Left ventricle myocardium inferior (tissue), 1 donor: ENCODE measurements at regions not wholly inside any gene's neighbourhood (a gene's known extent, or its start where the extent isn't known, plus 50 kb on each side); places are given as distances from the start of the nearest gene placed in this dataset.

Experiments
- DNase-seq: peaks from one replicate; pipeline ENCODE4 v3.0.0-alpha.2; 2020
- H3K27ac ChIP-seq: fragments of 200-600 bp; replicated peaks from 2 replicates; pipeline ENCODE4 v1.8.0; 2021
- H3K27me3 ChIP-seq: fragments of 200-600 bp; 2 replicates; pipeline ENCODE4 v1.8.0; 2021; ENCODE audit warnings: low read depth
- H3K36me3 ChIP-seq: fragments of 200-600 bp; 2 replicates; pipeline ENCODE4 v1.8.0; 2021
- H3K4me1 ChIP-seq: fragments of 200-600 bp; 2 replicates; pipeline ENCODE4 v1.8.0; 2021
- H3K4me3 ChIP-seq: fragments of 200-600 bp; 2 replicates; pipeline ENCODE4 v1.8.0; 2021; ENCODE audit warnings: mild to moderate bottlenecking, moderate library complexity
- H3K9me3 ChIP-seq: fragments of 200-600 bp; replicated peaks from 2 replicates; pipeline ENCODE4 v1.8.0; 2021
- intact Hi-C: fragments of 100-400 bp; cut with micrococcal nuclease; formaldehyde crosslinking; loops from one replicate; pipeline ENCODE4 v1.11.0; 2022
- TF ChIP-seq, protein P1 (sequence below): fragments of 200-600 bp; IDR thresholded peaks from 2 replicates; pipeline ENCODE4 v1.8.0; 2021; ENCODE audit warnings: antibody characterized with exemption, mild to moderate bottlenecking, borderline replicate concordance
- donor health status: DM: no; HTN: yes; CAD: no; lungs with severe emphysema.

DNA sequence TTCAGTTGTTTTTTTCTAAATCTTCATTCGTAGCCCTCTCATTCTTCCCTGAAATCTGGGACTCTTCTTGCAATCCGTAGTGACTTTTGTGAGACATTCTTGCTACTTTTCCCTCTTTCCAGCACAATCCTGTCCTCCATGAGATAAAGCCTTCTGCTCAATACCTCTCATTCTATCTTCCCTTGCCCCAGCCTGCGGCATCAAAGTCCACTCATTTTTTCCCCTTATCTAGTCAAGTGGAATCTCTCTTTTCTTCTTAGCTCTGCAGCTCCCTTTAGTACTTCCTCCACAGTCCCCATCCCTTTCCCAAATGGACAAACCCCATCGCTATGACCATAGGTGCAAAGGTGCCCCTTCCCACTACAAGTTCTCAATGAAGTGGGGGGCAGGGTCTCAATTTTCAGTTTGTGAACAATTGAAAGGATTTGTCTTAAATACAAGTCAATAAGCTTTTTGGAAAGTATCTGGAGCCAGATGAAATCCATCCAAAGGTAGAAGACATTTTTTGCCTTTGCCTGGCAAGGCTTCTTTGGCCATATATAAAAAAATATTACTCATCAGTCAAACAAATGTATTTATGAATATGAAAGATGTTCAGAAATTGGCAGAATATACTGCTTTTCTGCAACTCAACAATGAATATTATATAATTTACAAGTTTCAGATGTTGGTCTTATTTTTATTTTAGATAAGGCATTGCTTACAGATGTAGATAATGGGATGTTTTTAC lies 179.4 kb downstream of the SNAPC1 start:
- TF ChIP-seq, protein P1, sequence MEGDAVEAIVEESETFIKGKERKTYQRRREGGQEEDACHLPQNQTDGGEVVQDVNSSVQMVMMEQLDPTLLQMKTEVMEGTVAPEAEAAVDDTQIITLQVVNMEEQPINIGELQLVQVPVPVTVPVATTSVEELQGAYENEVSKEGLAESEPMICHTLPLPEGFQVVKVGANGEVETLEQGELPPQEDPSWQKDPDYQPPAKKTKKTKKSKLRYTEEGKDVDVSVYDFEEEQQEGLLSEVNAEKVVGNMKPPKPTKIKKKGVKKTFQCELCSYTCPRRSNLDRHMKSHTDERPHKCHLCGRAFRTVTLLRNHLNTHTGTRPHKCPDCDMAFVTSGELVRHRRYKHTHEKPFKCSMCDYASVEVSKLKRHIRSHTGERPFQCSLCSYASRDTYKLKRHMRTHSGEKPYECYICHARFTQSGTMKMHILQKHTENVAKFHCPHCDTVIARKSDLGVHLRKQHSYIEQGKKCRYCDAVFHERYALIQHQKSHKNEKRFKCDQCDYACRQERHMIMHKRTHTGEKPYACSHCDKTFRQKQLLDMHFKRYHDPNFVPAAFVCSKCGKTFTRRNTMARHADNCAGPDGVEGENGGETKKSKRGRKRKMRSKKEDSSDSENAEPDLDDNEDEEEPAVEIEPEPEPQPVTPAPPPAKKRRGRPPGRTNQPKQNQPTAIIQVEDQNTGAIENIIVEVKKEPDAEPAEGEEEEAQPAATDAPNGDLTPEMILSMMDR = no peak
- H3K9me3 ChIP-seq = peaks cover 14% of the 10 kb centered on the region
- no peak overlapping the region for H3K27ac ChIP-seq
- no peak for DNase-seq
- no peak overlapping the region for H3K4me3 ChIP-seq
- H3K27me3 ChIP-seq = peaks cover 31% of the 10 kb centered on the region
- intact Hi-C loops = no loop called here
- H3K4me1 ChIP-seq = no peaks in the 10 kb centered on the region
- H3K36me3 ChIP-seq = no peaks in the 10 kb centered on the region

DNA sequence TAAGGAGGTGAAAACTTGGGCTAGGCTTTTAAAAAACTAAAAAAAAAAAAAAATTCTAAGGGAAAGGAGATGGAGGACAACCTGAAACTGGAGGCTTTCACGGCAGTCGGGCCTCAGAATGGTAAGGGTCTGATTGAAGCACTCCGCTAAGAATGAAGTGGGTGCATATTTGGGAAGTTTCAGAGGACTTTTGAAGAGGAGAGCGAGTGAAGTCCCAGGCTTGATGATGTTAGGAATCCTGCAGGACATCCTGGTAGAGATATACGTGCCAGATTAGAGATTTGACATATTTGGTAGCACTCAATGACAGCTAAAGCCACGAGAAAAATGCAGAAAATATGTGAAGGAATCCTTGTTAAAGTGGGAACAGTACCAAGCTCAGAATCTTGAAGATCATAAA lies 186.2 kb downstream of the SNAPC1 start:
- TF ChIP-seq, protein P1 = no peak
- Histone ChIP-seq H3K4me1 (no peaks in the 10 kb centered on the region), H3K27ac (no peak overlapping the region), H3K9me3 (peaks cover 14% of the 10 kb centered on the region), H3K4me3 (no peak overlapping the region), H3K36me3 (no peaks in the 10 kb centered on the region), H3K27me3 (no peaks in the 10 kb centered on the region)
- no peak for DNase-seq
- intact Hi-C loops = no loop called here

DNA sequence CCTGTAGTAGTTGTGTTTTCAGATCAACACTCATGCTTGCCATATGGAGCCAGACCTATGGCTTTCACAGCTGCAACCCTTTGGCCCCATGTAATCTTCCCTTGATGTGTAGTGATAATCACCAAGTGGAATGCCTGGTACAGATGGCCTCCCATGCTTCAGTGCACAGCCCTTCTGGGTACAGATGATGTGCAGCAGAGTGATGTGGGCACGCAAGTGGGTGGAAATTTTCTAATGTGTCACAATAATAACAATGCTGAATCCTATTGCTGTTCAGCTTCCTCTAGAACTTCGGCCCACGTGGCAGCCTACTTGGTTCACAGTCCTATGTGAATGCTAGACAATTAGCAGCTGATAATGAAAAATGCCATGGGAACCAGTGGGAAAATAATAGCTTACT lies 188.1 kb downstream of the SNAPC1 start:
- TF ChIP-seq, protein P1 = no peak
- Histone ChIP-seq H3K9me3 (peaks cover 5% of the 10 kb centered on the region), H3K27me3 (no peaks in the 10 kb centered on the region), H3K4me1 (no peaks in the 10 kb centered on the region), H3K4me3 (no peak overlapping the region), H3K36me3 (no peaks in the 10 kb centered on the region), H3K27ac (no peak overlapping the region)
- DNase-seq = no peak
- intact Hi-C loops = no loop called here

DNA sequence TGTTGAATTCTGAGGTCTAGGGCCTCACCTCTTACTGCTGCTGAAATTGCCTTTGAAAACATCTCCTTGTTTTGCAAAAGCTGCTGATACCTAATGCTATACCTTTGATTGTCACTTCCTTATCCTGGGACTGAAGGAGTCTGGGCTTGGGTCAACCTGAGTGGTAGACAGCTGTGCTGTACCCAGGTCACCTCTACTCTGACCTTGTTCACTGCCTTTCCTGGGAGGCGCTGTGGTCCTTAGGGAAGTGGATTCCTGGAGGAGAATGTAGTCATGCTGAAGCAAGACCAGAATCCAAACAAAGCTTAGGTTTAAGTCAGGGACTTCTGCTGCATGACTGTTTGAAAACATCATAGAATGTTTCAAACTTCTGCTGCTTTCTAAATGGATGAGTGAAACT lies 191.4 kb downstream of the SNAPC1 start:
- no peak for DNase-seq
- Histone ChIP-seq H3K4me3 (no peak overlapping the region), H3K4me1 (no peaks in the 10 kb centered on the region), H3K9me3 (peaks cover 29% of the 10 kb centered on the region), H3K27me3 (no peaks in the 10 kb centered on the region), H3K27ac (no peak overlapping the region), H3K36me3 (no peaks in the 10 kb centered on the region)
- intact Hi-C loops = no loop called here
- TF ChIP-seq, protein P1 = no peak

DNA sequence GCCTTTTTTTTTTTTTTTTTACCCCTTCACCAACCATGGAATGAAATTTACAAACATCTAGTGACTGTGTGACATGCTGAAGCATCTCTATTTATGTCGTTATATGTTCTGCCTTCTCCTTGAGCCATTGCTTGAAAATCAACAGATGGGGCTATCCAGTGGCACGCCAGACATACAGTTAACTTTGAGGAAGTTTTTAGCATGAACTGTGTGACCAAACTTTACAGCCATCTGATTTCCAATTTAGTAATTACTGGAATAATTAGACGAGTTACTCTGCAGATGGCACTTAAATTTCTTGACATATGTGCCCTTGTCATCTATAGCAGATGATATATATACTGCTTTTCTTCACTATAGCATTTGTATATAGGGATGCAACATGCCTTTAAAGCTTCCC lies 192.1 kb downstream of the SNAPC1 start:
- no peaks in the 10 kb centered on the region for H3K4me1 ChIP-seq
- DNase-seq = no peak
- H3K27me3 ChIP-seq = no peaks in the 10 kb centered on the region
- H3K27ac ChIP-seq = no peak overlapping the region
- H3K4me3 ChIP-seq = no peak overlapping the region
- intact Hi-C loops = no loop called here
- H3K36me3 ChIP-seq = no peaks in the 10 kb centered on the region
- peaks cover 29% of the 10 kb centered on the region for H3K9me3 ChIP-seq
- TF ChIP-seq, protein P1 = no peak

DNA sequence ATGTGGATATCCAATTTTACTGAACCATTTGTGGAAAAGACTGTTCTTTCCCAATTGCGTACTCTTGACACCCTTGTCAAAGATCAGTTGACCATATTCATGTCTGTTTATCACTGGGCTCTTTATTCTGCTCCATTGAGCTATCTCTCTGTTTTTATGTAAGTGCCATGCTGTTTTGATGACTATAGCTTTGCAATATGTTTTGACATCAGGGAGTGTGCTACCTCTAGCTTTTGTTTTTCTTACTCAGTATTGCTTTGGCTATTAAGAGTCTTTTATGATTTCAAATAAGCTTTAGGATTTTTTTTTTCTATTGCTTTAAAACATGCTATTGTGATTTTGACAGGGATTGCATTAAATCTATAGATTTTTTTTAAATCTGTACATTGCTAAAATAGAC lies 194.3 kb downstream of the SNAPC1 start:
- DNase-seq = no peak
- TF ChIP-seq, protein P1 = no peak
- H3K27ac ChIP-seq = no peak overlapping the region
- no peak overlapping the region for H3K4me3 ChIP-seq
- intact Hi-C loops = no loop called here
- H3K36me3 ChIP-seq = no peaks in the 10 kb centered on the region
- peaks cover 2% of the 10 kb centered on the region for H3K27me3 ChIP-seq
- H3K9me3 ChIP-seq = peaks cover 36% of the 10 kb centered on the region
- H3K4me1 ChIP-seq = no peaks in the 10 kb centered on the region
